ENCODE measurements at regions not wholly inside any gene's neighbourhood (a gene's known extent, or its start where the extent isn't known, plus 50 kb on each side); places are given as distances from the start of the nearest gene placed in this dataset.

- TF ChIP-seq ZNF281 (CRISPR knock-in tag; IDR thresholded peaks at IDR 0.05), result no peak
- no peak for TF ChIP-seq ZNF121 (CRISPR knock-in tag; IDR thresholded peaks at IDR 0.05)
- TF ChIP-seq JAZF1 (CRISPR knock-in tag; IDR thresholded peaks at IDR 0.05), result no peak
- no peak for TF ChIP-seq ELF4 (CRISPR knock-in tag; IDR thresholded peaks at IDR 0.05; ENCODE audit: low read depth)
- TF ChIP-seq SMAD3 (CRISPR knock-in tag; IDR thresholded peaks at IDR 0.05; ENCODE audit: borderline replicate concordance), result no peak
- no peak for TF ChIP-seq HMGA2 (CRISPR knock-in tag; IDR thresholded peaks at IDR 0.05)
- TF ChIP-seq ZNF263 (CRISPR knock-in tag; IDR thresholded peaks at IDR 0.05; ENCODE audit: low read depth), result no peak
- no peak for TF ChIP-seq ZBTB21 (CRISPR knock-in tag; IDR thresholded peaks at IDR 0.05; ENCODE audit: borderline replicate concordance)
- TF ChIP-seq, protein P1, sequence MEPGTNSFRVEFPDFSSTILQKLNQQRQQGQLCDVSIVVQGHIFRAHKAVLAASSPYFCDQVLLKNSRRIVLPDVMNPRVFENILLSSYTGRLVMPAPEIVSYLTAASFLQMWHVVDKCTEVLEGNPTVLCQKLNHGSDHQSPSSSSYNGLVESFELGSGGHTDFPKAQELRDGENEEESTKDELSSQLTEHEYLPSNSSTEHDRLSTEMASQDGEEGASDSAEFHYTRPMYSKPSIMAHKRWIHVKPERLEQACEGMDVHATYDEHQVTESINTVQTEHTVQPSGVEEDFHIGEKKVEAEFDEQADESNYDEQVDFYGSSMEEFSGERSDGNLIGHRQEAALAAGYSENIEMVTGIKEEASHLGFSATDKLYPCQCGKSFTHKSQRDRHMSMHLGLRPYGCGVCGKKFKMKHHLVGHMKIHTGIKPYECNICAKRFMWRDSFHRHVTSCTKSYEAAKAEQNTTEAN (CRISPR knock-in tag; IDR thresholded peaks at IDR 0.05), result no peak
- no peak for TF ChIP-seq FOXJ3 (CRISPR knock-in tag; IDR thresholded peaks at IDR 0.05; ENCODE audit: borderline replicate concordance)
- no peak for TF ChIP-seq ZNF425 (CRISPR knock-in tag; conservative IDR thresholded peaks at IDR 0.05)
- TF ChIP-seq CREB1 (CRISPR knock-in tag; IDR thresholded peaks at IDR 0.05), result no peak
- no peak for TF ChIP-seq ZNF317 (CRISPR knock-in tag; IDR thresholded peaks at IDR 0.05; ENCODE audit: borderline replicate concordance, low read depth)
These were observed 1915.0 kb upstream of the FLRT2 start (continued) for GRCh38 chr14:83614956-83615355.

GRCh38 chr14:83624541-83624940, 1905.4 kb upstream of the FLRT2 start:
- Mint-ChIP-seq H3K9me3 (peaks cover 12% of the 10 kb centered on the region), H3K36me3 (peaks cover 5% of the 10 kb centered on the region; the same call in 1 of the 2 replicates), H3K27me3 (ENCODE audit: low read depth) (no peaks in the 10 kb centered on the region), H3K27ac (no peak overlapping the region), H3K4me1 (peaks cover 5% of the 10 kb centered on the region; the same call in 1 of the 2 replicates), H3K4me3 (no peak overlapping the region)
- ChIA-PET POLR2A (no interaction called here), CTCF (interaction anchor here (0.7 kb wide), 1 partner anchor 46 kb away, joined by 3 read pairs; no protein-coding TSS in a partner anchor)
- no peak for TF ChIP-seq FOXJ3 (CRISPR knock-in tag; IDR thresholded peaks at IDR 0.05; ENCODE audit: borderline replicate concordance)
- ATAC-seq, result no peak
- DNase-seq (ENCODE audit: low spot score), result no peak

- H3K27ac Mint-ChIP-seq, result no peak overlapping the region
- POLR2A ChIA-PET, result no interaction called here
- DNase-seq (ENCODE audit: low spot score) (no peak), ATAC-seq (no peak)
- no peak overlapping the region for H3K4me3 Mint-ChIP-seq
- CTCF ChIA-PET, result no interaction called here
- H3K36me3 Mint-ChIP-seq, result peaks cover 5% of the 10 kb centered on the region; the same call in 1 of the 2 replicates
- no peaks in the 10 kb centered on the region for H3K27me3 Mint-ChIP-seq (ENCODE audit: low read depth)
- peaks cover 12% of the 10 kb centered on the region for H3K9me3 Mint-ChIP-seq
- peaks cover 30% of the 10 kb centered on the region for H3K4me1 Mint-ChIP-seq
- TF ChIP-seq ATF2 (CRISPR knock-in tag; IDR thresholded peaks at IDR 0.05; ENCODE audit: borderline replicate concordance, low read depth) (no peak), ATF6 (CRISPR knock-in tag; IDR thresholded peaks at IDR 0.05) (no peak), GTF2I (CRISPR knock-in tag; conservative IDR thresholded peaks at IDR 0.05) (no peak), ETV6 (CRISPR knock-in tag; IDR thresholded peaks at IDR 0.05) (no peak), FOXP1 (CRISPR knock-in tag; IDR thresholded peaks at IDR 0.05; ENCODE audit: borderline replicate concordance) (no peak)
- TF ChIP-seq, protein P2, sequence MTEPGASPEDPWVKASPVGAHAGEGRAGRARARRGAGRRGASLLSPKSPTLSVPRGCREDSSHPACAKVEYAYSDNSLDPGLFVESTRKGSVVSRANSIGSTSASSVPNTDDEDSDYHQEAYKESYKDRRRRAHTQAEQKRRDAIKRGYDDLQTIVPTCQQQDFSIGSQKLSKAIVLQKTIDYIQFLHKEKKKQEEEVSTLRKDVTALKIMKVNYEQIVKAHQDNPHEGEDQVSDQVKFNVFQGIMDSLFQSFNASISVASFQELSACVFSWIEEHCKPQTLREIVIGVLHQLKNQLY (CRISPR knock-in tag; IDR thresholded peaks at IDR 0.05), result no peak
- TF ChIP-seq, protein P3, sequence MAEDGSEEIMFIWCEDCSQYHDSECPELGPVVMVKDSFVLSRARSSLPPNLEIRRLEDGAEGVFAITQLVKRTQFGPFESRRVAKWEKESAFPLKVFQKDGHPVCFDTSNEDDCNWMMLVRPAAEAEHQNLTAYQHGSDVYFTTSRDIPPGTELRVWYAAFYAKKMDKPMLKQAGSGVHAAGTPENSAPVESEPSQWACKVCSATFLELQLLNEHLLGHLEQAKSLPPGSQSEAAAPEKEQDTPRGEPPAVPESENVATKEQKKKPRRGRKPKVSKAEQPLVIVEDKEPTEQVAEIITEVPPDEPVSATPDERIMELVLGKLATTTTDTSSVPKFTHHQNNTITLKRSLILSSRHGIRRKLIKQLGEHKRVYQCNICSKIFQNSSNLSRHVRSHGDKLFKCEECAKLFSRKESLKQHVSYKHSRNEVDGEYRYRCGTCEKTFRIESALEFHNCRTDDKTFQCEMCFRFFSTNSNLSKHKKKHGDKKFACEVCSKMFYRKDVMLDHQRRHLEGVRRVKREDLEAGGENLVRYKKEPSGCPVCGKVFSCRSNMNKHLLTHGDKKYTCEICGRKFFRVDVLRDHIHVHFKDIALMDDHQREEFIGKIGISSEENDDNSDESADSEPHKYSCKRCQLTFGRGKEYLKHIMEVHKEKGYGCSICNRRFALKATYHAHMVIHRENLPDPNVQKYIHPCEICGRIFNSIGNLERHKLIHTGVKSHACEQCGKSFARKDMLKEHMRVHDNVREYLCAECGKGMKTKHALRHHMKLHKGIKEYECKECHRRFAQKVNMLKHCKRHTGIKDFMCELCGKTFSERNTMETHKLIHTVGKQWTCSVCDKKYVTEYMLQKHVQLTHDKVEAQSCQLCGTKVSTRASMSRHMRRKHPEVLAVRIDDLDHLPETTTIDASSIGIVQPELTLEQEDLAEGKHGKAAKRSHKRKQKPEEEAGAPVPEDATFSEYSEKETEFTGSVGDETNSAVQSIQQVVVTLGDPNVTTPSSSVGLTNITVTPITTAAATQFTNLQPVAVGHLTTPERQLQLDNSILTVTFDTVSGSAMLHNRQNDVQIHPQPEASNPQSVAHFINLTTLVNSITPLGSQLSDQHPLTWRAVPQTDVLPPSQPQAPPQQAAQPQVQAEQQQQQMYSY (CRISPR knock-in tag; IDR thresholded peaks at IDR 0.05), result no peak
These were observed 1897.6 kb upstream of the FLRT2 start for GRCh38 chr14:83632375-83632774.

Data from WTC11 (cell line).